ENCODE measurements at regions not wholly inside any gene's neighbourhood (a gene's known extent, or its start where the extent isn't known, plus 50 kb on each side); places are given as distances from the start of the nearest gene placed in this dataset.

GRCh38 chr12:60269611-60270269 lies 673.9 kb downstream of the SLC16A7 start:
- Histone ChIP-seq H3K36me3 (ENCODE audit: insufficient read depth, low read length) (no peaks in the 10 kb centered on the region), H3K4me1 (ENCODE audit: insufficient read depth, low read length) (no peaks in the 10 kb centered on the region), H3K9me3 (ENCODE audit: control insufficient read depth in 1 of 2, insufficient read depth in 1 of 2, low read length in 2 of 2) (peaks cover 0 to 16% of the 10 kb centered on the region in 2 experiments), H3K27ac (ENCODE audit: low read depth in 1 of 2, low read length in 2 of 2) (no peak overlapping the region), H3K4me3 (ENCODE audit: low read length) (no peak overlapping the region), H3K27me3 (ENCODE audit: control insufficient read depth in 1 of 2, insufficient read depth in 2 of 2, low read length in 2 of 2) (no peaks in the 10 kb centered on the region)
- intact Hi-C loops (cut with DNase I, micrococcal nuclease): no loop called here
- no peaks in the 10 kb centered on the region for H3K36me3 Mint-ChIP-seq (ENCODE audit: low read depth)
- no peaks in the 10 kb centered on the region for H3K4me1 Mint-ChIP-seq (ENCODE audit: low read depth)
- no peaks in the 10 kb centered on the region for H3K9me3 Mint-ChIP-seq
- no peaks in the 10 kb centered on the region for H3K27me3 Mint-ChIP-seq
- POLR2A ChIA-PET: no interaction called here
- H3K27ac Mint-ChIP-seq: no peak overlapping the region
- no peak for TF ChIP-seq CTCF (IDR thresholded peaks at IDR 0.05)
- H3K4me3 Mint-ChIP-seq: no peak overlapping the region
- CTCF ChIA-PET: no interaction called here
- no peak for ATAC-seq (ENCODE audit: poor library complexity)
- peak in 1 of 14 experiments; percentile 8 for DNase-seq

DNA sequence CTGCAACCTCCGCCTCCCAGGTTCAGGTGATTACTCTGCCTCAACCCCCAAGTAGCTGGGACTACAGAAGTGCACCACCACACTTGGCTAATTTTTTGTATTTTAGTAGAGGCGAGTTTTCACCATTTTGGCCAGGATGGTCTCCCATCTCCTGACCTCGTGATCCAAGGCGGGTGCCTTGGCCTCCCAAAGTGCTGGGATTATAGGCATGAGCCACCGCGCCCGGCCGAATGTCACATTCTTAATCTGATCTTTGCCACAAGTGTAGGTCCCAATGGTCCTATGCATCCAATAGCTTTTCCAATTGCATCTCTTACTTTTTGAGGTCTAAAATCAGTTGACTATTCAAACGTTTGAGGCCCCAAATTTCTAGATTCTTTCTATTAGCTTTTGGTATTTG lies 676.0 kb downstream of the SLC16A7 start:
- Mint-ChIP-seq H3K27me3 (no peaks in the 10 kb centered on the region), H3K36me3 (ENCODE audit: low read depth) (no peaks in the 10 kb centered on the region), H3K4me3 (no peak overlapping the region), H3K9me3 (no peaks in the 10 kb centered on the region), H3K27ac (no peak overlapping the region), H3K4me1 (ENCODE audit: low read depth) (no peaks in the 10 kb centered on the region)
- ATAC-seq (ENCODE audit: poor library complexity) (no peak), DNase-seq (no peak)
- Histone ChIP-seq H3K36me3 (ENCODE audit: insufficient read depth, low read length) (no peaks in the 10 kb centered on the region), H3K9me3 (ENCODE audit: control insufficient read depth in 1 of 2, insufficient read depth in 1 of 2, low read length in 2 of 2) (peaks cover 0 to 16% of the 10 kb centered on the region in 2 experiments), H3K4me3 (ENCODE audit: low read length) (no peak overlapping the region), H3K27me3 (ENCODE audit: control insufficient read depth in 1 of 2, insufficient read depth in 2 of 2, low read length in 2 of 2) (no peaks in the 10 kb centered on the region), H3K4me1 (ENCODE audit: insufficient read depth, low read length) (no peaks in the 10 kb centered on the region), H3K27ac (ENCODE audit: low read depth in 1 of 2, low read length in 2 of 2) (no peak overlapping the region)
- CTCF ChIA-PET: no interaction called here
- intact Hi-C loops (cut with DNase I, micrococcal nuclease): no loop called here
- POLR2A ChIA-PET: no interaction called here
- TF ChIP-seq CTCF (IDR thresholded peaks at IDR 0.05): no peak

GRCh38 chr12:60278209-60278608 lies 682.4 kb downstream of the SLC16A7 start:
- ChIA-PET POLR2A (no interaction called here), CTCF (no interaction called here)
- Mint-ChIP-seq H3K27ac (no peak overlapping the region), H3K9me3 (no peaks in the 10 kb centered on the region), H3K27me3 (no peaks in the 10 kb centered on the region), H3K4me1 (ENCODE audit: low read depth) (no peaks in the 10 kb centered on the region), H3K4me3 (no peak overlapping the region), H3K36me3 (ENCODE audit: low read depth) (no peaks in the 10 kb centered on the region)
- no peaks in the 10 kb centered on the region for H3K27me3 ChIP-seq (ENCODE audit: control insufficient read depth in 1 of 2, insufficient read depth in 2 of 2, low read length in 2 of 2)
- DNase-seq: no peak
- TF ChIP-seq CTCF (IDR thresholded peaks at IDR 0.05): no peak
- peaks cover 0 to 16% of the 10 kb centered on the region in 2 experiments for H3K9me3 ChIP-seq (ENCODE audit: control insufficient read depth in 1 of 2, insufficient read depth in 1 of 2, low read length in 2 of 2)
- no peaks in the 10 kb centered on the region for H3K4me1 ChIP-seq (ENCODE audit: insufficient read depth, low read length)
- H3K36me3 ChIP-seq (ENCODE audit: insufficient read depth, low read length): no peaks in the 10 kb centered on the region
- no peak for ATAC-seq (ENCODE audit: poor library complexity)
- no peak overlapping the region for H3K4me3 ChIP-seq (ENCODE audit: low read length)
- intact Hi-C loops (cut with DNase I, micrococcal nuclease): no loop called here
- no peak overlapping the region for H3K27ac ChIP-seq (ENCODE audit: low read depth in 1 of 2, low read length in 2 of 2)
